ENCODE measurements at regions not wholly inside any gene's neighbourhood (a gene's known extent, or its start where the extent isn't known, plus 50 kb on each side); places are given as distances from the start of the nearest gene placed in this dataset.

DNA sequence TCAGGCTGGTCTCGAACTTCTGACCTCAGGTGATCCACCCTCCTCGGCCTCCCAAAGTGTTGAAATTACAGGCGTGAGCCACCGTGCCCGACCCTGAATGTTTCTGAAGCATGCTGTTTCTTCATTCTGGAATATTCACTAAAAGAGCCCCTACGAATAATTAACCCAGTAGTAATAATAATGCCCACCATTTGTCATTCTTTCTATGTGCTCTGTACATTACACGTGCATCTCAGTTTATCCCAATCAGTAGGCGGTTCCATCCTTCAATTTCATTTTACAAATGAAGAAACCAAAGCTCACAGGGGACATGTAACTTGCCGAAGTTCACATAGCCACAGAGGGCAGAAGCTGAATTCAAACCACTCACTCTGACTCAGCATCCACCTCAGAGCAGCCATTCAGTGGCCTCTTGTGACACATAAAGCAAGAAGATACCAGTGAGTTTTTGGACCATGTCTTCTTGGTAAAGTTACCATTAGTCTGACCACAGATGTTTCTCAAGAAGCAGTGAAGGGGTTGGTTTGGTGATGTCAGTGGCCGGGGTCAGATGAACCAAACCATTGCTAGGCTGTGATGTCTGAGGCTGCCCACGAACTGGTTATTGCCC, 71.9 kb upstream of the DUSP5 start (continued):
- TF ChIP-seq ASH2L (IDR thresholded peaks at IDR 0.05; ENCODE audit: borderline replicate concordance, low read depth) (no peak), NBN (IDR thresholded peaks at IDR 0.05) (no peak), ESRRA (IDR thresholded peaks at IDR 0.05; ENCODE audit: low read length) (no peak), RBBP5 (conservative IDR thresholded peaks at IDR 0.05) (no peak), CBFB (IDR thresholded peaks at IDR 0.05; ENCODE audit: low read depth) (peak; percentile 84), FOXK2 (IDR thresholded peaks at IDR 0.05) (no peak), NRF1 (conservative IDR thresholded peaks at IDR 0.05; ENCODE audit: low read depth, low read length) (no peak), POLR2AphosphoS5 (IDR thresholded peaks at IDR 0.05; ENCODE audit: low read length) (no peak), MEF2A (IDR thresholded peaks at IDR 0.05; ENCODE audit: insufficient read depth, low read depth, low read length) (0 out of 2 replicates have a peak, but pooled peaks have one; percentile 36), CHD1 (IDR thresholded peaks at IDR 0.05; ENCODE audit: low read depth, low read length) (no peak), NFXL1 (IDR thresholded peaks at IDR 0.05; ENCODE audit: borderline replicate concordance) (no peak), STAT1 (conservative IDR thresholded peaks at IDR 0.05) (no peak), ZNF622 (IDR thresholded peaks at IDR 0.05) (no peak), SIX5 (IDR thresholded peaks at IDR 0.05; ENCODE audit: low read depth, low read length, severe bottlenecking) (no peak), EP300 (IDR thresholded peaks at IDR 0.05; ENCODE audit: borderline replicate concordance in 1 of 2, control insufficient read depth in 1 of 2, low read depth in 2 of 2, low read length in 2 of 2) (peak; percentile 56 to 63; a peak in 1 of 4 replicates), MYC (IDR thresholded peaks at IDR 0.05; ENCODE audit: insufficient read depth, insufficient read length, insufficient replicate concordance, low read length, severe bottlenecking) (no peak), WRNIP1 (IDR thresholded peaks at IDR 0.05; ENCODE audit: borderline replicate concordance, low read depth, low read length) (no peak)
- TF ChIP-seq, protein P1, sequence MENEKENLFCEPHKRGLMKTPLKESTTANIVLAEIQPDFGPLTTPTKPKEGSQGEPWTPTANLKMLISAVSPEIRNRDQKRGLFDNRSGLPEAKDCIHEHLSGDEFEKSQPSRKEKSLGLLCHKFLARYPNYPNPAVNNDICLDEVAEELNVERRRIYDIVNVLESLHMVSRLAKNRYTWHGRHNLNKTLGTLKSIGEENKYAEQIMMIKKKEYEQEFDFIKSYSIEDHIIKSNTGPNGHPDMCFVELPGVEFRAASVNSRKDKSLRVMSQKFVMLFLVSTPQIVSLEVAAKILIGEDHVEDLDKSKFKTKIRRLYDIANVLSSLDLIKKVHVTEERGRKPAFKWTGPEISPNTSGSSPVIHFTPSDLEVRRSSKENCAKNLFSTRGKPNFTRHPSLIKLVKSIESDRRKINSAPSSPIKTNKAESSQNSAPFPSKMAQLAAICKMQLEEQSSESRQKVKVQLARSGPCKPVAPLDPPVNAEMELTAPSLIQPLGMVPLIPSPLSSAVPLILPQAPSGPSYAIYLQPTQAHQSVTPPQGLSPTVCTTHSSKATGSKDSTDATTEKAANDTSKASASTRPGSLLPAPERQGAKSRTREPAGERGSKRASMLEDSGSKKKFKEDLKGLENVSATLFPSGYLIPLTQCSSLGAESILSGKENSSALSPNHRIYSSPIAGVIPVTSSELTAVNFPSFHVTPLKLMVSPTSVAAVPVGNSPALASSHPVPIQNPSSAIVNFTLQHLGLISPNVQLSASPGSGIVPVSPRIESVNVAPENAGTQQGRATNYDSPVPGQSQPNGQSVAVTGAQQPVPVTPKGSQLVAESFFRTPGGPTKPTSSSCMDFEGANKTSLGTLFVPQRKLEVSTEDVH (IDR thresholded peaks at IDR 0.05; ENCODE audit: low read depth, partially characterized antibody), result no peak
- TF ChIP-seq, protein P2, sequence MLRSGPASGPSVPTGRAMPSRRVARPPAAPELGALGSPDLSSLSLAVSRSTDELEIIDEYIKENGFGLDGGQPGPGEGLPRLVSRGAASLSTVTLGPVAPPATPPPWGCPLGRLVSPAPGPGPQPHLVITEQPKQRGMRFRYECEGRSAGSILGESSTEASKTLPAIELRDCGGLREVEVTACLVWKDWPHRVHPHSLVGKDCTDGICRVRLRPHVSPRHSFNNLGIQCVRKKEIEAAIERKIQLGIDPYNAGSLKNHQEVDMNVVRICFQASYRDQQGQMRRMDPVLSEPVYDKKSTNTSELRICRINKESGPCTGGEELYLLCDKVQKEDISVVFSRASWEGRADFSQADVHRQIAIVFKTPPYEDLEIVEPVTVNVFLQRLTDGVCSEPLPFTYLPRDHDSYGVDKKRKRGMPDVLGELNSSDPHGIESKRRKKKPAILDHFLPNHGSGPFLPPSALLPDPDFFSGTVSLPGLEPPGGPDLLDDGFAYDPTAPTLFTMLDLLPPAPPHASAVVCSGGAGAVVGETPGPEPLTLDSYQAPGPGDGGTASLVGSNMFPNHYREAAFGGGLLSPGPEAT (IDR thresholded peaks at IDR 0.05; ENCODE audit: low read depth), result peak; percentile 33; the same call in 1 of the 2 replicates
- TF ChIP-seq, protein P3, sequence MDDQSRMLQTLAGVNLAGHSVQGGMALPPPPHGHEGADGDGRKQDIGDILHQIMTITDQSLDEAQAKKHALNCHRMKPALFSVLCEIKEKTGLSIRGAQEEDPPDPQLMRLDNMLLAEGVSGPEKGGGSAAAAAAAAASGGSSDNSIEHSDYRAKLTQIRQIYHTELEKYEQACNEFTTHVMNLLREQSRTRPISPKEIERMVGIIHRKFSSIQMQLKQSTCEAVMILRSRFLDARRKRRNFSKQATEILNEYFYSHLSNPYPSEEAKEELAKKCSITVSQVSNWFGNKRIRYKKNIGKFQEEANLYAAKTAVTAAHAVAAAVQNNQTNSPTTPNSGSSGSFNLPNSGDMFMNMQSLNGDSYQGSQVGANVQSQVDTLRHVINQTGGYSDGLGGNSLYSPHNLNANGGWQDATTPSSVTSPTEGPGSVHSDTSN (IDR thresholded peaks at IDR 0.05; ENCODE audit: insufficient replicate concordance, low read depth, low read length), result no peak
- TF ChIP-seq, protein P4, sequence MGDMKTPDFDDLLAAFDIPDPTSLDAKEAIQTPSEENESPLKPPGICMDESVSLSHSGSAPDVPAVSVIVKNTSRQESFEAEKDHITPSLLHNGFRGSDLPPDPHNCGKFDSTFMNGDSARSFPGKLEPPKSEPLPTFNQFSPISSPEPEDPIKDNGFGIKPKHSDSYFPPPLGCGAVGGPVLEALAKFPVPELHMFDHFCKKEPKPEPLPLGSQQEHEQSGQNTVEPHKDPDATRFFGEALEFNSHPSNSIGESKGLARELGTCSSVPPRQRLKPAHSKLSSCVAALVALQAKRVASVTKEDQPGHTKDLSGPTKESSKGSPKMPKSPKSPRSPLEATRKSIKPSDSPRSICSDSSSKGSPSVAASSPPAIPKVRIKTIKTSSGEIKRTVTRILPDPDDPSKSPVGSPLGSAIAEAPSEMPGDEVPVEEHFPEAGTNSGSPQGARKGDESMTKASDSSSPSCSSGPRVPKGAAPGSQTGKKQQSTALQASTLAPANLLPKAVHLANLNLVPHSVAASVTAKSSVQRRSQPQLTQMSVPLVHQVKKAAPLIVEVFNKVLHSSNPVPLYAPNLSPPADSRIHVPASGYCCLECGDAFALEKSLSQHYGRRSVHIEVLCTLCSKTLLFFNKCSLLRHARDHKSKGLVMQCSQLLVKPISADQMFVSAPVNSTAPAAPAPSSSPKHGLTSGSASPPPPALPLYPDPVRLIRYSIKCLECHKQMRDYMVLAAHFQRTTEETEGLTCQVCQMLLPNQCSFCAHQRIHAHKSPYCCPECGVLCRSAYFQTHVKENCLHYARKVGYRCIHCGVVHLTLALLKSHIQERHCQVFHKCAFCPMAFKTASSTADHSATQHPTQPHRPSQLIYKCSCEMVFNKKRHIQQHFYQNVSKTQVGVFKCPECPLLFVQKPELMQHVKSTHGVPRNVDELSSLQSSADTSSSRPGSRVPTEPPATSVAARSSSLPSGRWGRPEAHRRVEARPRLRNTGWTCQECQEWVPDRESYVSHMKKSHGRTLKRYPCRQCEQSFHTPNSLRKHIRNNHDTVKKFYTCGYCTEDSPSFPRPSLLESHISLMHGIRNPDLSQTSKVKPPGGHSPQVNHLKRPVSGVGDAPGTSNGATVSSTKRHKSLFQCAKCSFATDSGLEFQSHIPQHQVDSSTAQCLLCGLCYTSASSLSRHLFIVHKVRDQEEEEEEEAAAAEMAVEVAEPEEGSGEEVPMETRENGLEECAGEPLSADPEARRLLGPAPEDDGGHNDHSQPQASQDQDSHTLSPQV (IDR thresholded peaks at IDR 0.05), result peak; percentile 79
